Astrocyte (in vitro differentiated cells and primary cell): ENCODE measurements at regions not wholly inside any gene's neighbourhood (a gene's known extent, or its start where the extent isn't known, plus 50 kb on each side); places are given as distances from the start of the nearest gene placed in this dataset.

Experiments used
- DNase-seq: peaks from one replicate; pipeline ENCODE4 v3.0.0-alpha.2; 2010; ENCODE audit warnings: low read depth
- FAIRE-seq: peaks from 2 replicates; lab custom pipeline; 2011; peaks lifted over from hg19 to GRCh38; lab: Jason Lieb, UNC
- H2AFZ ChIP-seq: 2 replicates; pipeline ENCODE4 v1.6.0; 2012; ENCODE audit warnings: low read depth, low read length, inconsistent platforms
- H3K27ac ChIP-seq: 2 replicates; pipeline ENCODE4 v1.5.1; 2011; ENCODE audit warnings: low read depth, low read length, inconsistent platforms
- H3K27me3 ChIP-seq: 2 replicates; pipeline ENCODE4 v1.6.0; 2011; ENCODE audit warnings: low read length, inconsistent platforms; ENCODE audit not compliant: insufficient read depth
- H3K36me3 ChIP-seq: 2 replicates; pipeline ENCODE4 v1.5.1; 2011; ENCODE audit warnings: low read length, inconsistent platforms; ENCODE audit not compliant: insufficient read depth
- H3K4me1 ChIP-seq: 2 replicates; pipeline ENCODE4 v1.5.1; 2011; ENCODE audit warnings: low read length, inconsistent platforms; ENCODE audit not compliant: insufficient read depth
- H3K4me2 ChIP-seq: 2 replicates; pipeline ENCODE4 v1.6.0; 2012; ENCODE audit warnings: low read length, inconsistent platforms
- H3K4me3 ChIP-seq: 2 replicates; pipeline ENCODE4 v1.5.1; 2011; ENCODE audit warnings: low read depth, mild to moderate bottlenecking, low read length, inconsistent platforms; ENCODE audit not compliant: insufficient read depth
- H3K79me2 ChIP-seq: 2 replicates; pipeline ENCODE4 v1.6.0; 2012; ENCODE audit warnings: mild to moderate bottlenecking, low read length, inconsistent platforms; ENCODE audit not compliant: insufficient read depth
- H3K9ac ChIP-seq: 2 replicates; pipeline ENCODE4 v1.6.0; 2012; ENCODE audit warnings: mild to moderate bottlenecking, low read length, inconsistent platforms
- H3K9me3 ChIP-seq: 2 replicates; pipeline ENCODE4 v1.5.1; 2012; ENCODE audit warnings: low read depth, mild to moderate bottlenecking, low read length, inconsistent platforms; ENCODE audit not compliant: insufficient read depth
- H4K20me1 ChIP-seq: 2 replicates; pipeline ENCODE4 v1.6.0; 2012; ENCODE audit warnings: low read length, inconsistent platforms; ENCODE audit not compliant: insufficient read depth
- H3K27ac Mint-ChIP-seq: one replicate; pipeline ENCODE4 v1.8.0; 2021; ENCODE audit warnings: mild to moderate bottlenecking, mixed read lengths; ENCODE audit not compliant: unreplicated experiment
- H3K27me3 Mint-ChIP-seq: one replicate; pipeline ENCODE4 v1.8.0; 2021; ENCODE audit warnings: low read depth, mixed read lengths; ENCODE audit not compliant: unreplicated experiment
- H3K36me3 Mint-ChIP-seq: one replicate; pipeline ENCODE4 v1.8.0; 2021; ENCODE audit warnings: low read depth, mixed read lengths; ENCODE audit not compliant: unreplicated experiment
- H3K4me1 Mint-ChIP-seq: one replicate; pipeline ENCODE4 v1.8.0; 2021; ENCODE audit warnings: low read depth, mixed read lengths; ENCODE audit not compliant: unreplicated experiment
- H3K4me3 Mint-ChIP-seq: one replicate; pipeline ENCODE4 v1.8.0; 2021; ENCODE audit warnings: mild to moderate bottlenecking, moderate library complexity, mixed read lengths; ENCODE audit not compliant: unreplicated experiment
- H3K9me3 Mint-ChIP-seq: one replicate; pipeline ENCODE4 v1.8.0; 2021; ENCODE audit warnings: mild to moderate bottlenecking, mixed read lengths; ENCODE audit not compliant: unreplicated experiment
- CTCF ChIP-seq: IDR thresholded peaks from 2 replicates; pipeline ENCODE4 v1.5.1; 2011; ENCODE audit warnings: low read depth, mild to moderate bottlenecking, inconsistent platforms, low read length, moderate library complexity; ENCODE audit not compliant: insufficient read depth
- EZH2 ChIP-seq: IDR thresholded peaks from 2 replicates; pipeline ENCODE4 v1.6.1; 2012; ENCODE audit warnings: mild to moderate bottlenecking, low read length, inconsistent platforms; ENCODE audit not compliant: insufficient read depth

- FAIRE-seq (no peak), DNase-seq (no peak)
- Histone ChIP-seq H3K4me3 (no peak overlapping the region), H3K36me3 (no peaks in the 10 kb centered on the region), H3K4me2 (no peak overlapping the region), H4K20me1 (no peaks in the 10 kb centered on the region), H3K27ac (no peak overlapping the region), H3K9ac (no peak overlapping the region), H3K79me2 (no peaks in the 10 kb centered on the region), H3K9me3 (no peaks in the 10 kb centered on the region), H2AFZ (no peak overlapping the region), H3K27me3 (no peaks in the 10 kb centered on the region), H3K4me1 (no peaks in the 10 kb centered on the region)
- no peaks in the 10 kb centered on the region for H3K9me3 Mint-ChIP-seq
- H3K27me3 Mint-ChIP-seq: peaks cover 20% of the 10 kb centered on the region
- no peak overlapping the region for H3K27ac Mint-ChIP-seq
- H3K4me3 Mint-ChIP-seq: no peak overlapping the region
- TF ChIP-seq EZH2: no peak
- TF ChIP-seq CTCF: no peak
- no peaks in the 10 kb centered on the region for H3K4me1 Mint-ChIP-seq
- H3K36me3 Mint-ChIP-seq: no peaks in the 10 kb centered on the region
Measured at GRCh38 chr9:1416261-1416660, 366.1 kb downstream of the DMRT2 start.

- no peak for FAIRE-seq
- peaks cover 17% of the 10 kb centered on the region for H3K9me3 Mint-ChIP-seq
- no peaks in the 10 kb centered on the region for H3K36me3 ChIP-seq
- no peaks in the 10 kb centered on the region for H3K79me2 ChIP-seq
- H3K4me2 ChIP-seq: no peak overlapping the region
- TF ChIP-seq EZH2: no peak
- TF ChIP-seq CTCF: no peak
- no peak for DNase-seq
- H3K4me1 Mint-ChIP-seq: no peaks in the 10 kb centered on the region
- no peak overlapping the region for H3K27ac ChIP-seq
- H3K4me3 Mint-ChIP-seq: no peak overlapping the region
- H3K9me3 ChIP-seq: peaks cover 3% of the 10 kb centered on the region
- H3K27ac Mint-ChIP-seq: no peak overlapping the region
- peaks cover 2% of the 10 kb centered on the region for H3K27me3 Mint-ChIP-seq
- no peaks in the 10 kb centered on the region for H3K4me1 ChIP-seq
- H3K36me3 Mint-ChIP-seq: no peaks in the 10 kb centered on the region
- H3K4me3 ChIP-seq: no peak overlapping the region
- H3K27me3 ChIP-seq: no peaks in the 10 kb centered on the region
- H4K20me1 ChIP-seq: no peaks in the 10 kb centered on the region
- no peak overlapping the region for H3K9ac ChIP-seq
- H2AFZ ChIP-seq: no peak overlapping the region
Measured at GRCh38 chr9:1421436-1421835, 371.3 kb downstream of the DMRT2 start.

- no peaks in the 10 kb centered on the region for H3K4me1 ChIP-seq
- H3K27ac Mint-ChIP-seq: no peak overlapping the region
- H3K4me1 Mint-ChIP-seq: no peaks in the 10 kb centered on the region
- H3K27ac ChIP-seq: no peak overlapping the region
- H3K4me2 ChIP-seq: no peak overlapping the region
- no peak for DNase-seq
- H3K36me3 Mint-ChIP-seq: no peaks in the 10 kb centered on the region
- H3K27me3 Mint-ChIP-seq: peaks cover 10% of the 10 kb centered on the region
- no peak overlapping the region for H2AFZ ChIP-seq
- TF ChIP-seq EZH2: no peak
- no peak for TF ChIP-seq CTCF
- H4K20me1 ChIP-seq: no peaks in the 10 kb centered on the region
- H3K36me3 ChIP-seq: no peaks in the 10 kb centered on the region
- no peak for FAIRE-seq
- peaks cover 3% of the 10 kb centered on the region for H3K9me3 ChIP-seq
- H3K79me2 ChIP-seq: no peaks in the 10 kb centered on the region
- H3K9me3 Mint-ChIP-seq: peaks cover 14% of the 10 kb centered on the region
- no peaks in the 10 kb centered on the region for H3K27me3 ChIP-seq
- H3K4me3 Mint-ChIP-seq: no peak overlapping the region
- no peak overlapping the region for H3K4me3 ChIP-seq
- no peak overlapping the region for H3K9ac ChIP-seq
Measured at GRCh38 chr9:1427875-1428274, 377.7 kb downstream of the DMRT2 start.
